K562 (cell line): ENCODE measurements at regions not wholly inside any gene's neighbourhood (a gene's known extent, or its start where the extent isn't known, plus 50 kb on each side); places are given as distances from the start of the nearest gene placed in this dataset.

Source experiments
- ATAC-seq: fragments of 200-7000 bp; cut with Tn5 transposase; 3 replicates; pipeline ENCODE4 v1.9.1; 2020; ENCODE audit warnings: moderate library complexity
- BruUV-seq: library from RNA; stranded (reverse); fragments of 400-500 nt; replicated peaks from 2 replicates; lab custom pipeline; 2021; lab: Mats Ljungman, UMichigan
- CTCF ChIA-PET: fragments of 300-600 bp; formaldehyde crosslinking; extraction: SDS; loops from one replicate; lab custom pipeline; 2021; ENCODE audit warnings: low intra/inter-chr PET ratio; lab: Yijun Ruan, JAX
- POLR2A ChIA-PET: fragments of 300-600, 350-650 bp; sonication (Branson Sonifier 250); formaldehyde crosslinking; extraction: SDS; loops from one replicate; lab custom pipeline; 2021; ENCODE audit warnings: antibody characterized with exemption, inconsistent platforms; lab: Yijun Ruan, JAX
- DNase-seq, 4 experiments: peaks; one replicate each; pipeline versions ENCODE4 v3.0.0 to v3.0.0-alpha.2; 2011 to 2018; ENCODE audit warnings: low spot score in 3 of 4, mixed read lengths in 3 of 4; ENCODE audit errors: extremely low read depth in 1 of 4
- FAIRE-seq: peaks from 2 replicates; lab custom pipeline; 2011; peaks lifted over from hg19 to GRCh38; lab: Jason Lieb, UNC
- H2AFZ ChIP-seq: 2 replicates; pipeline ENCODE4 v1.6.0; 2011; ENCODE audit warnings: low read depth, low read length, control low read depth, inconsistent platforms
- H3K27ac ChIP-seq: fragments of 200-600 bp; 3 replicates; pipeline ENCODE4 v1.8.0; 2011; ENCODE audit warnings: low read depth, mild to moderate bottlenecking, control low read depth, inconsistent platforms, low read length, moderate library complexity, mixed read lengths; ENCODE audit errors: extremely low read depth
- H3K27me3 ChIP-seq, 2 experiments: fragments of 300-600 bp in 1 of 2; 2 replicates in 1 of 2; 3 replicates in 1 of 2; pipeline versions ENCODE4 v1.6.0 to v1.8.0; 2011; ENCODE audit warnings: inconsistent platforms in 2 of 2, low read length in 2 of 2, mild to moderate bottlenecking in 1 of 2, mixed read lengths in 1 of 2, moderate library complexity in 1 of 2; ENCODE audit not compliant: control insufficient read depth in 2 of 2, insufficient read depth in 2 of 2
- H3K36me3 ChIP-seq: fragments of 300-600 bp; 3 replicates; pipeline ENCODE4 v1.8.0; 2011; ENCODE audit warnings: mild to moderate bottlenecking, low read length, inconsistent platforms; ENCODE audit not compliant: control insufficient read depth, insufficient read depth
- H3K4me1 ChIP-seq, 2 experiments: fragments of 200-600 bp in 1 of 2; replicated peaks in 1 of 2; 2 replicates in 1 of 2; 3 replicates in 1 of 2; pipeline versions ENCODE4 v1.5.1 to v1.8.0; 2011; ENCODE audit warnings: inconsistent platforms in 2 of 2, low read length in 2 of 2, mild to moderate bottlenecking in 1 of 2, mixed read lengths in 1 of 2, moderate library complexity in 1 of 2; ENCODE audit not compliant: control insufficient read depth in 2 of 2, insufficient read depth in 2 of 2
- H3K4me2 ChIP-seq: 2 replicates; pipeline ENCODE4 v1.6.1; 2011; ENCODE audit warnings: low read length, control low read depth, inconsistent platforms, mixed read lengths; ENCODE audit not compliant: insufficient read depth
- H3K4me3 ChIP-seq: fragments of 200-600 bp; sonication (generic), shearing (Covaris generic); 2 replicates; pipeline ENCODE4 v1.5.1; 2016; ENCODE audit warnings: control low read depth, inconsistent platforms
- H3K79me2 ChIP-seq: fragments of 200-600 bp; 3 replicates; pipeline ENCODE4 v1.8.0; 2011; ENCODE audit warnings: low read length, inconsistent platforms; ENCODE audit not compliant: control insufficient read depth, insufficient read depth
- H3K9ac ChIP-seq, 2 experiments: 2 replicates each; pipeline versions ENCODE4 v1.6.0 to v1.6.1; 2011; ENCODE audit warnings: low read depth in 2 of 2, low read length in 2 of 2, control low read depth in 1 of 2, inconsistent platforms in 1 of 2, mild to moderate bottlenecking in 1 of 2, mixed read lengths in 1 of 2; ENCODE audit not compliant: insufficient read depth in 1 of 2
- H3K9me1 ChIP-seq: one replicate; pipeline ENCODE4 v1.6.0; 2011; ENCODE audit warnings: inconsistent platforms, mild to moderate bottlenecking, low read length, moderate library complexity; ENCODE audit not compliant: control insufficient read depth, insufficient read depth
- H3K9me3 ChIP-seq: replicated peaks from 2 replicates; pipeline ENCODE4 v1.5.1; 2011; ENCODE audit warnings: low read depth, low read length, inconsistent platforms; ENCODE audit not compliant: control insufficient read depth, insufficient read depth
- H4K20me1 ChIP-seq: replicated peaks from 2 replicates; pipeline ENCODE4 v1.6.1; 2011; ENCODE audit warnings: low read length, inconsistent platforms, mixed read lengths; ENCODE audit not compliant: control insufficient read depth, insufficient read depth
- POLR2H ChIP-seq: IDR thresholded peaks from 2 replicates; pipeline ENCODE4 v1.6.1; 2016; ENCODE audit warnings: missing genetic modification characterization, low read depth, mild to moderate bottlenecking, control low read depth, missing compliant biosample characterization, moderate library complexity
- RFX1 ChIP-seq: fragments of 450-650 bp; IDR thresholded peaks from 2 replicates; pipeline ENCODE4 v1.6.1; 2016; ENCODE audit warnings: mild to moderate bottlenecking, moderate library complexity
- ZBTB12 ChIP-seq: fragments of 250-450 bp; sonication (Bioruptor Pico); IDR thresholded peaks from 2 replicates; pipeline ENCODE4 v1.4.0; 2020
- WGBS: fragments of 100-300 bp; shearing (Covaris generic); methylation state at CpG from one replicate; pipeline ENCODE4 v1.1.6; 2016; ENCODE audit warnings: low coverage, mixed read lengths; ENCODE audit not compliant: insufficient coverage; ENCODE audit errors: missing lambda C conversion rate; 5-methylcytosine and 5-hydroxymethylcytosine counted together
- in situ Hi-C: fragments of 300-500 bp; cut with MboI; formaldehyde crosslinking; loops from 4 replicates; pipeline ENCODE4 v1.15.0; 2018; ENCODE audit warnings: inconsistent platforms, mixed read lengths
- intact Hi-C: fragments of 100-400 bp; cut with micrococcal nuclease; formaldehyde crosslinking; loops from 2 replicates; pipeline ENCODE4 v1.14.2; 2022
- TF ChIP-seq, protein P1 (sequence below): fragments of 250-450 bp; sonication (Bioruptor Pico); IDR thresholded peaks from 2 replicates; pipeline ENCODE4 v1.9.0; 2021; ENCODE audit warnings: mild to moderate bottlenecking

DNA sequence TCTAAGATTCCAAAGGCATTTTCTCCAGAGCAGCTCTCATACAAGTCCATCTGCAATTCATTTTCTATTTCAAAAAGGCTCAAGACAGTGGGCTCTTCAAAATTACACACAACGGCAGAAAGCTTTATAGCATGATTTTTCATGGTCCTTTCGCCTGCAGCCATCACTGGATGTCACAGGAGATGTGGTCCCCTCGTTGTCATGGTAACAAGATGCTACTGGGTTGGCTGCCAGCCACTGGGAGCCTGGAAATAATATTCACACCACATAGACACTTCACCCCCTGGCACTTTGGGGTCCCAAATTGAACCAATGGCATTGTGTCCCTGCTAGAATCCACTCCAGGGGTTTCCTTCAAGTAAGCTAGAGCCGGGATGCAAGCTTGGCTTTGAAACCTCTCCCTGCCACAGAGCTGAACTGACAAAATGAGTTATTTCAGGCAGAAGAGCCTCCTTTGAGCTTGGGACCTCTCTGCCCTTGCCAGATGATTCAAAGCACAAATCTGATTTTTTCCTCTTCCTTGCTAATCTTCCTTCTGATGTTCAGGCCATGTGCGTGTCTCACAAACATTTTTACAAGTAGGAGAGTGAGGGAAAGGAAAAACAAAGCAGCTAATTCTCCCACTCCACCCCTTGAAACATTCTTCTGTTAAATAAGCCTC is 512.6 kb upstream of the ADAMTS9 start:
- TF ChIP-seq ZBTB12 (CRISPR knock-in tag) (no peak), POLR2H (tag) (no peak), RFX1 (peak; percentile 83)
- TF ChIP-seq, protein P1, sequence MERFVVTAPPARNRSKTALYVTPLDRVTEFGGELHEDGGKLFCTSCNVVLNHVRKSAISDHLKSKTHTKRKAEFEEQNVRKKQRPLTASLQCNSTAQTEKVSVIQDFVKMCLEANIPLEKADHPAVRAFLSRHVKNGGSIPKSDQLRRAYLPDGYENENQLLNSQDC (CRISPR knock-in tag) = no peak
- Histone ChIP-seq H3K9me3 (no peaks in the 10 kb centered on the region), H4K20me1 (no peaks in the 10 kb centered on the region), H3K9me1 (no peaks in the 10 kb centered on the region), H3K27me3 (no peaks in the 10 kb centered on the region; a peak in 1 of 5 replicates), H3K27ac (no peak overlapping the region), H3K4me2 (no peak overlapping the region), H3K9ac (no peak overlapping the region), H3K36me3 (no peaks in the 10 kb centered on the region), H3K4me1 (no peaks in the 10 kb centered on the region), H3K4me3 (no peak overlapping the region), H3K79me2 (no peaks in the 10 kb centered on the region), H2AFZ (no peak overlapping the region)
- no TSS peak for BruUV-seq
- intact Hi-C loops = no loop called here
- ChIA-PET POLR2A (no interaction called here), CTCF (interaction anchor here (0.7 kb wide), 1 partner anchor 13 kb away, joined by 4 read pairs; no protein-coding TSS in a partner anchor)
- in situ Hi-C loops = no loop called here
- ATAC-seq (no peak), DNase-seq (no peak), FAIRE-seq (no peak)
- 4% methylated on average over 4 of the region's 5 CpGs for WGBS
